ENCODE measurements at regions not wholly inside any gene's neighbourhood (a gene's known extent, or its start where the extent isn't known, plus 50 kb on each side); places are given as distances from the start of the nearest gene placed in this dataset.

DNA sequence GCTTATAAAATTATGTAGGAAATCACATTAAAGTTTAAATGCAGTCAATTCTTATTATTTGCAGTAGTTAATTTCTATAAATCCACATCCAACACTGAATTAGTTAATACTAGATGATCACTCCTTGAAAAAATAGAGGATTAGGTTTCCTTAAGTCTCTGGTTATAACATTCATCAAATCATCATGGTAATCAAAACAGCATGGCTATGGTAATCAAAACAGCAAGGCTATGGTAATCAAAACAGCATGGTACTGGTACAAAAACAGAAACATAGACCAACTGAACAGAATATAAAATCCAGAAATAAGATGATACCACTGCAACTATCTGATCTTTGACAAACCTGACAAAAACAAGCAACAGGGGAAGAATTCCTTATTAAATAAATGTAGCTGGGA lies 814.6 kb upstream of the CCDC179 start:
- Histone ChIP-seq H3K27ac (ENCODE audit: control insufficient read depth, insufficient read depth, low read length) (no peak overlapping the region), H3K9me3 (ENCODE audit: control insufficient read depth, low read depth, low read length) (no peaks in the 10 kb centered on the region), H3K4me3 (ENCODE audit: control insufficient read depth in 2 of 3, extremely low read depth in 1 of 3, insufficient read depth in 2 of 3, low read depth in 1 of 3, low read length in 3 of 3) (no peak overlapping the region), H3K27me3 (ENCODE audit: control insufficient read depth, extremely low read depth, insufficient read depth, low read length) (no peaks in the 10 kb centered on the region), H4K20me1 (ENCODE audit: control insufficient read depth, extremely low read depth, insufficient read depth, low read length) (no peaks in the 10 kb centered on the region), H3K36me3 (ENCODE audit: control insufficient read depth in 2 of 2, extremely low read depth in 1 of 2, insufficient read depth in 2 of 2, low read length in 2 of 2) (no peaks in the 10 kb centered on the region), H3K4me1 (ENCODE audit: control insufficient read depth, extremely low read depth, insufficient read depth, low read length) (no peaks in the 10 kb centered on the region), H3K4me2 (ENCODE audit: control insufficient read depth, extremely low read depth, insufficient read depth, low read depth, low read length) (no peak overlapping the region), H3K9ac (ENCODE audit: control insufficient read depth, extremely low read depth, insufficient read depth, low read length) (no peak overlapping the region), H3K79me2 (ENCODE audit: control insufficient read depth, insufficient read depth, low read length) (no peaks in the 10 kb centered on the region), H3K9me1 (ENCODE audit: control insufficient read depth, extremely low read depth, insufficient read depth, low read length) (no peaks in the 10 kb centered on the region), H2AFZ (ENCODE audit: control insufficient read depth, low read length) (no peak overlapping the region)
- TF ChIP-seq EZH2 (IDR thresholded peaks at IDR 0.05; ENCODE audit: low read length): no peak
- TF ChIP-seq, protein P1, sequence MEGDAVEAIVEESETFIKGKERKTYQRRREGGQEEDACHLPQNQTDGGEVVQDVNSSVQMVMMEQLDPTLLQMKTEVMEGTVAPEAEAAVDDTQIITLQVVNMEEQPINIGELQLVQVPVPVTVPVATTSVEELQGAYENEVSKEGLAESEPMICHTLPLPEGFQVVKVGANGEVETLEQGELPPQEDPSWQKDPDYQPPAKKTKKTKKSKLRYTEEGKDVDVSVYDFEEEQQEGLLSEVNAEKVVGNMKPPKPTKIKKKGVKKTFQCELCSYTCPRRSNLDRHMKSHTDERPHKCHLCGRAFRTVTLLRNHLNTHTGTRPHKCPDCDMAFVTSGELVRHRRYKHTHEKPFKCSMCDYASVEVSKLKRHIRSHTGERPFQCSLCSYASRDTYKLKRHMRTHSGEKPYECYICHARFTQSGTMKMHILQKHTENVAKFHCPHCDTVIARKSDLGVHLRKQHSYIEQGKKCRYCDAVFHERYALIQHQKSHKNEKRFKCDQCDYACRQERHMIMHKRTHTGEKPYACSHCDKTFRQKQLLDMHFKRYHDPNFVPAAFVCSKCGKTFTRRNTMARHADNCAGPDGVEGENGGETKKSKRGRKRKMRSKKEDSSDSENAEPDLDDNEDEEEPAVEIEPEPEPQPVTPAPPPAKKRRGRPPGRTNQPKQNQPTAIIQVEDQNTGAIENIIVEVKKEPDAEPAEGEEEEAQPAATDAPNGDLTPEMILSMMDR (optimal IDR thresholded peaks at IDR 0.05 in 1 of 3, IDR thresholded peaks at IDR 0.05 in 1 of 3, conservative IDR thresholded peaks at IDR 0.05 in 1 of 3; ENCODE audit: extremely low read depth in 1 of 3, insufficient read depth in 2 of 3, low read length in 3 of 3): no peak
- DNase-seq (ENCODE audit: low read depth, low spot score) (no peak), FAIRE-seq (no peak)
- dilution Hi-C loops (cut with MboI; ENCODE audit: extremely low pct_ligation_motif_present, low sequenced_read_pairs): no loop called here

DNA sequence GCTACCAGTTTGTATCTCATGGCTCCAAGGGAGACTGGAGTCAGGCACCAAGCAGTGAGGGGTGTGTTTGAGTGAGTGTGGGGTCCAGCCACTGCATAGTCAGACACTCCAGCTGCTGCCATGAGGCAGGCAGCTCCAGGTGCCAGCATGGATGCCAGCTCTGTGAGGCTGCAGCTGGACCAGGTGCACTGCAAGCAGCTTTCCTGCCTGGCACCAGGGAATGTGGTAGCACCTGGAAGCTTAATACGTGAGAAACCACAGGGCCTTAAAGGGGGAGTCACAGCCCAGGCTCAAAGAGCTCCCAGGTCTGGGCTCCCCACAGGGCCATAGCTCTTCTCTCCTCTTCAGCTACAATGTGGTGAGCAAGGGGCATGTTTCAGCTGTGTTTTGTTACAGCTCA lies 817.8 kb upstream of the LUZP2 start:
- TF ChIP-seq EZH2 (IDR thresholded peaks at IDR 0.05; ENCODE audit: low read length): no peak
- TF ChIP-seq, protein P1 (optimal IDR thresholded peaks at IDR 0.05 in 1 of 3, IDR thresholded peaks at IDR 0.05 in 1 of 3, conservative IDR thresholded peaks at IDR 0.05 in 1 of 3; ENCODE audit: extremely low read depth in 1 of 3, insufficient read depth in 2 of 3, low read length in 3 of 3): no peak
- Histone ChIP-seq H3K4me1 (ENCODE audit: control insufficient read depth, extremely low read depth, insufficient read depth, low read length) (no peaks in the 10 kb centered on the region), H4K20me1 (ENCODE audit: control insufficient read depth, extremely low read depth, insufficient read depth, low read length) (no peaks in the 10 kb centered on the region), H3K27ac (ENCODE audit: control insufficient read depth, insufficient read depth, low read length) (no peak overlapping the region), H3K27me3 (ENCODE audit: control insufficient read depth, extremely low read depth, insufficient read depth, low read length) (no peaks in the 10 kb centered on the region), H3K36me3 (ENCODE audit: control insufficient read depth in 2 of 2, extremely low read depth in 1 of 2, insufficient read depth in 2 of 2, low read length in 2 of 2) (no peaks in the 10 kb centered on the region), H3K9me3 (ENCODE audit: control insufficient read depth, low read depth, low read length) (peaks cover 3% of the 10 kb centered on the region), H3K9me1 (ENCODE audit: control insufficient read depth, extremely low read depth, insufficient read depth, low read length) (no peaks in the 10 kb centered on the region), H3K4me2 (ENCODE audit: control insufficient read depth, extremely low read depth, insufficient read depth, low read depth, low read length) (no peak overlapping the region), H3K79me2 (ENCODE audit: control insufficient read depth, insufficient read depth, low read length) (no peaks in the 10 kb centered on the region), H3K4me3 (ENCODE audit: control insufficient read depth in 2 of 3, extremely low read depth in 1 of 3, insufficient read depth in 2 of 3, low read depth in 1 of 3, low read length in 3 of 3) (no peak overlapping the region), H3K9ac (ENCODE audit: control insufficient read depth, extremely low read depth, insufficient read depth, low read length) (no peak overlapping the region), H2AFZ (ENCODE audit: control insufficient read depth, low read length) (no peak overlapping the region)
- FAIRE-seq: no peak
- dilution Hi-C loops (cut with MboI; ENCODE audit: extremely low pct_ligation_motif_present, low sequenced_read_pairs): no loop called here
- DNase-seq (ENCODE audit: low read depth, low spot score): no peak
